CD4-positive, alpha-beta T cell treated with Interleukin-6 for 4 hours (primary cell): ENCODE measurements at regions not wholly inside any gene's neighbourhood (a gene's known extent, or its start where the extent isn't known, plus 50 kb on each side); places are given as distances from the start of the nearest gene placed in this dataset.
"Not testable (repeated sequence)": the region's sequence is repeated elsewhere in the genome, so short reads cannot be mapped to it uniquely, and the experiment has no call there.

Source experiments
- DNase-seq: peaks from one replicate; pipeline ENCODE4 v3.0.0-alpha.2; 2020; ENCODE audit warnings: mixed read lengths

DNA sequence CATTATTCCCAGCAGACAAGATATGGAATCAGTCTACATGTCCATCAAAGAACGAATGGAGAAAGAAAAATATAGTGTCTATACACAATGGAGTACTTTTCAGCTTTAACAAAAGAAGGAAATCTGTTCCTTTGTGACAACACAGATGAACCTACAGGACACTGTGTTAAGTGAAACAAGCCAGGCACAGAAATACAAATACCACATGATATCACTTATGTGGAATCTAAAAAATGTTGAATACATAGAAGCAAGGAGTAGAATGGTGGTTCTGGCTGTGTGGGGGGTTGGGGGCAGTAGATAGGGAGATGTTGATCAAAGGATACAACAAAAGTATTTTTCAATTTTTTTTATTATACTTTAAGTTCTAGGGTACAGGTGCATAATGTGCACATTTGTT lies 347.7 kb upstream of the MAP2 start:
- DNase-seq = no peak

DNA sequence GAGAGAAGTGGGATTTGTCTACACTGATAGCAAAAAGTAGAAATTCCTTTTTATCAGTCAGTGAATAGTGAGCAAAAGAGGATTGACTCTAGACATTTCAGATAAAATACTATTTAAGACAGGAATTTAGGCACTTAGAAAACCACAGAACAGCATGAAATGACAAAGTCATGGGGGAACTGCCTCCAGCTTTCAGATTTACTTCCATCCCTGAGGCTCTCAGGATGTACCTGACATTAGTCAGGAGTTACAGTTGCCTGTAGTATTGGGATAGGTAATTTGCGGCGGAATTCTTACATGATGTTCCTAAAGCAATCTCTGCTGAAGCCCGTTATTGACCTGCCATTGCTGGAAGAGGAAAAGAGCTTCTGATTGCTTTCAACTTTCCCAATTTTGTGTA lies 337.1 kb upstream of the MAP2 start:
- no peak for DNase-seq

DNA sequence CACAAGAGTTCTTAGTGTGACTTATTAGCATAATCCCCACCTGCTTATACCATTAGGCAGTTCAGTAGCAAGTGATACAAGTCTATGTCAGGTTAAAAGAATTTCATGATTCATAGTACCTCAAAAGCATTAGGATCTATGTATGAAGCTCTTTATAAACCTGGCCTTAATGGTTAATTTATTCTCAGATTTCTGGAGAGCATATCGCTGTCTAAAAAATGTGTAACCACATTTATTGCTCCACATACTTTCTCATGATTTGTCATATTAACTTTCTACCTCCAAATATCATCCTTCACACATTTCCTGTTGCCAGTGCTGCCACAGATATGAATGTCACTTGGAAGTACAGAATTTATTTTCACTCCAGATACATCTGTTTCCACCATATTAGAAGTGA lies 332.8 kb upstream of the MAP2 start:
- DNase-seq = no peak

DNA sequence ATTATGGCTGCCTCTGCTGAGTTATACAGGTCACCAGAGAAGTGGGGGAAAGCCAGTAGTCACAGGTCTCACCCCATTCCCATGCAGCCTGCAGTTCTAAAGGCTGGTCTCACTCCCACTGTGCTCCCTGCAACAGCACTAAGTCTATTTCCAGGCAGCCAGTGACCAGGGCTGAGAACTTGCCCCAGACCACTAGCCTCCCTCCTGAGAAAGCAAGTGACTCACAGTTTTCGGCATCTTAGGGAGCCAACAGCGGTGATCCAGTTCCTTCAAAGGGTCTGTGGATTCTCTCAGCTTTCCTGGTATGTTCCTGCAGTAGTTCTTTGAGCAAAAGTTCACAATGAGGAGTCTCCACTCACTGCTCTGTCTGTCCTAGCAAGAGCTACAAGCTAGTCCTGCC lies 329.6 kb upstream of the MAP2 start:
- DNase-seq = no peak

DNA sequence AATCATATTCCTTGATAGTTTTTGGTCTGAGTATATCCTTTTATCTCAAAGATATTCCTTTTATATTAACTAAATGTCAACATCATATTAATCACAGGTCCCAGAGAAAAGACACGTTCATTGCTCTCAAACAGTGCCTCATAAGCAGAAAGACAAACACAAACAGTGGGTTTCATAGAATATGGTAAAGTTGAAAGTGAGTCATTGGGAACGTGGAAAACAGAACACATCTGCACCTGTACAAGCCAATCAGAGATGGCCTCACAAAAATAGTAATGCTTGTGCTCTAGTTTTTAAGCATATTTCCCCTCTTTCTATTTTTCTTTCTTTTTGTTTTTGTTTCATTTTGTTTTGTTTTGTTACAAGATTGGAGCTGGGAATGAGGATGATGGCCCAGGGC lies 328.4 kb upstream of the MAP2 start:
- no peak for DNase-seq

DNA sequence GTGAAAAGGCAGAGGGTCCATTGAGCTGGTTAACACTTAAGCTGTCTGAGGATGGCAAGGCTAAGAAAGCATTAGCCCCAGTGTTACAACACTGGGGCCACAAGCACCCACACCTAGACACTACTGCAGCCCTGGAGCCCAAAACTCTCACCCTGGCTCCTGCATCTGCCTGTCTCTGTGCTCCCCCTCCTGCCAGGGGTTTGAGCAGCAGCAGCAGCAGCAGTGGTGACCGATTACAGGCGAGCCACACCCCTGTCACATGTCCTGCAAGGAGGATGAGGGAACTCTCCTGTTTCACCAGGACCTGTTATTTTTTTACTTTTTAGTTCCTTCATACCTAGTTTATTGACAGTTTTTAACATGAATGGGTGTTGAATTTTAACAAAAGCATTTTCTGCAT lies 326.7 kb upstream of the MAP2 start:
- DNase-seq = no peak

DNA sequence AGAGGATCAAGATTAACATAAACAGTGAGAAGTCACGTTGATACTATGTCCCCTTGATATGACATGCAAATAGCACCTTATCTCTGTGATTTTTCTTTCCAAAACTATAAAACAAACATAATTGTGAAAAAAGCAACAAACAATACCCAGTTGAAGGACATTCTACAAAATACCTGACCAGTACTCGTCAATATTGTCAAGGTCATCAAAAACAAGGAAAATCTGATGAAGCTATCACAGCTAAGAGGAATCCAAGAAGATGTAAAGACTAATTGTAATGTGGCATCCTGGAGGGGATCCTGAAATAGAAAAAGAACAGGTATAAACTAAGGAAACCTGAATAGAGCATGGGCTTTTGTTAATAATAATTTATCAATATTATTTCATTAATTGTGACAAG lies 321.5 kb upstream of the MAP2 start:
- no peak for DNase-seq

DNA sequence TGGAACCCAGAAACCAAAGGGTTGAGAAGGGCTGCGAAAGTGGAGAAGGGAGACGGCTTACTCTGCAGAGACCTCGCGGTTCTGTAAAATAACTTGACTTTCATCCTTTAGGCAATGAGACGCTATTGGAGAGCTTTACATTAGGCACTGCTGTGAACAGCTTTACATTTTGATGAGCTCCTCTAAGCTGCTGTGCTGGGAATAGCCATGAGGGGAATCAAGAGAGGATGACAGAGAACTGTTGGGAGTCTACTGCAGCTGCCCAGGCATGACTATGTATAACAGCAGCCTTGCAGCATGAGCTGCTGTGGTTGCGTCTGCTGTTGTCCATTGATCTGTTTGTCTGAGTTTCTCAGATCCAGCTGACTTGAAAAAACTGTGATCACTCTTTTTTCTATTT lies 310.8 kb upstream of the MAP2 start:
- DNase-seq = no peak

DNA sequence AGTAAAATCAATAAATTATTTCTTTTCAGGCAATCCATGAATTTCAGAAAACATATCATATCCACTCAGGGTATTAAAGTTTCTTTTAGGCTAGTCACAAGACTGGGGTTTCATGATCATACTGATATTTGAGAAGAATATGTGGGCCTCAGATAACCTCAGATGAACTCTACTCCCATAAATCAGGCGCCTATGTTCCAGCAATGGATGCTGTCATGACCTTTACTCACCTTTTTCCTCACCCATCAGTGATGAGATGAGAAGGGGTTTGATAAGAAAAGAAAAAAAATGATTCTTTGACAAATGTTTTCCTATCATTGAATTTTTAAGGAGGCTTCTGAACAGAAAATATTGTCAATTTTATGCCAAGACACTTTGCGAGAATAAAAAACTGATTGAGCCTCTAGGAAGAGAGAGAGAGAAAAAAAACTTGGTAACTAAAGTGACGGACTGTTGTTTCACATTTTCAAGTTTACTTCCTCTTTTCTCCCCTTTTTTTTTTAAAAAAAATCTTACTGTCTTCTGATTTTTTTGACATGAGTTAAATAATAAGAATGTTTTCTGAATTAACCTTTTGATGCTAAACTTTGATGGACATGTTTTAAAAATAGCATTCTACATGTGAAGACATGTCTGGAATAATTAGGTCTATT lies 309.1 kb upstream of the MAP2 start:
- DNase-seq = no peak

DNA sequence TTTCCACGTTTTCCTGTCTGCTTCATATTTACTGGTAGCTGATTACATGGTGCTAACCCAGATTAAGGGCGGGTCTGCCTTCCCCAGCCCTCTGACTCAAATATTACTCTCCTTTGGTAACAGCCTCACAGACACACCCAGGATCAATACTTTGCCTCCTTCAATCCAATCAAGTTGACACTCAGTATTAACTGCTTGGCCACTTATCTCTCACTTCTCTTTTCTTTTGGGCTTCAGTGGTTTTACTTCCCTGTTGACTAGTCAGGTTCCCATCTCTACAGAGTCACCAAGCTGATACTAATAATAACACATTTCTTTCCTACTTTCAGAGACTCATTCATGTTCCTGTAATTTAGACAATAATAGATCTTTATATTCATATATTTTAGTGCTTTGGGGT lies 302.2 kb upstream of the MAP2 start:
- no peak for DNase-seq

DNA sequence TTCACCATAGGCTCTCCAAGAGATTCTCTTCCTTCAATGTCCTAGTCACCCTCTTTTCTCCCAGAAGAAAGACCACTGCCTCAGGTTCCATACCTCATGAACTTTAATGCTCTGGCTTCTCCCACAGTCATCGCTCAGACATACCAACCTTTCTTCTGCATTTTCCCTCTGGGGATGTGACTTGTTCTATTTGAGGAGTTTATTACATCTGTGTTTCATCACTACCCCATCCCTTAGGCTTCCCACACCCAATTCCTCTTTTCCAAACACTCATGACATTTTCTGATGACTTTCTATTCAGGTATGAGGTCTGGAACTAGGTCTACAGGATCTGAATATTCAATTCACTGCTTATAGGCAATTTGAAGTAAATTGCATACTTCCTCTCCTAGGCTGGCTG lies 298.6 kb upstream of the MAP2 start:
- no peak for DNase-seq

DNA sequence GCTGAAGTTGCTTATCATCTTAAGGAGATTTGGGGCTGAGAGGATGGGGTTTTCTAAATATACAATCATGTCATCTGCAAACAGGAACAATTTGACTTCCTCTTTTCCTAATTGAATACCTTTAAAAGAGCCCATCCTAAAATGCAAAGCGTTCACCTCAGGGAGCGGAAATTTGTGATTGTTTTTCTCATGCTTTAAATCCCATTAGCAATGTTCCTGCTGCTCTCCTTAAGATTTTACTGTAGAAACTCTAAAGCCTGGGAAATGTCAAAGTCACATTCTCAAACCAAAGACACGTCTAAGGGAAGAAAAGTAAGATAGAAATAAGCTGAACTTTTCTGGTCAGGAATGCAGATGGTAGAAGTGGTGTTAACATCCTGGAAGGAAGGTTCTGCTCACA lies 285.8 kb upstream of the MAP2 start:
- no peak for DNase-seq

DNA sequence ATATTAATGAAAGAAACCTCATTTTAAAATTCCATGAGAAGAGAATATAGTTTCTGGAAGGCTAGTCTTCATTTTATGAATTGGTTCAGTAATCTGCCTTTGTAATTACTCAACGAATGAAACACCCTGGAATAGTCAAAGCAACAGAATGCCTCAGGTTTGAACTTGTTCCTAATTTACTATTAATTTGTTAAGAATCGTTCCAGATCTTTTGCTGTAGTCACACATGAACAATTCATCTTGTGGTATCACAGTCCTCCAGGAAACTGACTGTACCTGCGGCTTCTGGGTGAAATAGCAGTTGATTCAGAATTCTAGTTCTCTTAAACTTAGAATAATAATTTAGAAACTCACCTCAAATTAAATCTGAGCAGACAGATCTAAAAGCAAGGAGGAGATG lies 282.7 kb upstream of the MAP2 start:
- DNase-seq = no peak

DNA sequence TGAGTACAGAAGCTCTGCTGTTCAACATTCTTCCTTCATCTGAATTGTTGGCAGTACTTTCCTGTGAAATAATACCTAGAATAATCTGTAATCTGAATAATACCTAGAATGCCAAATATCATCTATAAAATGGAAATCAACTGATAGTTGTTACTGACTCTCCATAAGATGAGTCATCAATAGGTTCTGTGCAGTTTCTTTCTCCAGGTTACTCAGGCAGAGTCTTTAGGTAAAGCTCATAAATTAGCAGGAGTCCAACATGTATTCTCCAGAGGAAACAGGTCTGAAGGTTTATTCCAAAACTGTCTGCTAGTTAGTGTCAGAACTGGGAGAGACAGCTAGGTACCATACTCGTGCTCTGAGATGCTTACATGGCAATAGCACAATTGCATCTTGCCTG lies 282.0 kb upstream of the MAP2 start:
- no peak for DNase-seq

DNA sequence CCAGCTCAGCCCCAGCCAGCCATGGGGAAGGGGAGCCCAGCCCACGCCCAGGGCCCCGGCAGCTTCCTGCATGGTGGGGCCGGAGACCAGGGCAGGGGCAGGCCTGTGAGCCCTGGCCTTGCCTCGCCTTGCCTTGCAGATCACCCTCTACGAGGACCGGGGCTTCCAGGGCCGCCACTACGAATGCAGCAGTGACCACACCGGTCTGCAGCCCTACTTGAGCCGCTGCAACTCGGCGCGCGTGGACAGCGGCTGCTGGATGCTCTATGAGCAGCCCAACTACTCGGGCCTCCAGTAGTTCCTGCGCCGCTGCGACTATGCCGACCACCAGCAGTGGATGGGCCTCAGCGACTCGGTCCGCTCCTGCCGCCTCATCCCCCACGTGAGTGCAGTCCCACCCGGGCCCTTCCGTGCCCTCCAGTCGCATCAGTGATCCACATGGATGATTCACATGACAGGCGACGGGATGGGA lies 278.6 kb upstream of the MAP2 start:
- not testable (repeated sequence) for DNase-seq

DNA sequence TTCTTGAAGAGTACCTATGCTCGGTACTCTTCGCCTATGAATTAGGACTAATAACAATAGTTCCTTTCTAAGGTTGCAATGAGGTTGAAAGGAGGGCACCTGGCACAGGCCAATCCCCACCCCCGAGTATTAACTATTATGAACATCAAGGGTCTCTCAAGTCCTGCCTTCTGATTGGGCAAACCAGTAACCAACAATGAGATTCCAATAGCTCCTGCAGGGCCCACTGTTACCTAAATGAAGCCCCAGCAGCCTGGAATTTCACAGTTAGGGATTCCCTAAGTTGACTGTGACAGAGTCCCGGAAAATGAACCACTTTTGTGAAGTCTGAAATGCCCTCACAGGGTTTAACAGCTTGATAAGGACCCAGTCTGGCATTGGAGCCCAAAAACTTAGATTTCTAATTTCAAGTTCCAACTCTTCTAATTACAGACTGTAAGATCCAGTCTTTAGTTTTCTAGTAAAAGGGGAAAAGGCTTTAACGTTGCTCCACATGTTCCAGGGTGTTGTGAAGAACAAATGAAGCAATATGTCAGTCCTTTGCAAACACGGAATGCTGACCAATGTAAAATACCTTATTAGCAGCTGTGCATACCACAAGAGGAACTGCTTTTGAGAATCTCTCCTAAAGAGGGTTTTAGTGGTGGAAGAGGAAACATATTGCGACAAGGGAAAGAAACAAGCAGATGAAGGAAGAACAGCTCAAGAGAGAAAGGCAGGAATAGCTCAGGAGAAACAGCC lies 277.7 kb upstream of the MAP2 start:
- no peak for DNase-seq

DNA sequence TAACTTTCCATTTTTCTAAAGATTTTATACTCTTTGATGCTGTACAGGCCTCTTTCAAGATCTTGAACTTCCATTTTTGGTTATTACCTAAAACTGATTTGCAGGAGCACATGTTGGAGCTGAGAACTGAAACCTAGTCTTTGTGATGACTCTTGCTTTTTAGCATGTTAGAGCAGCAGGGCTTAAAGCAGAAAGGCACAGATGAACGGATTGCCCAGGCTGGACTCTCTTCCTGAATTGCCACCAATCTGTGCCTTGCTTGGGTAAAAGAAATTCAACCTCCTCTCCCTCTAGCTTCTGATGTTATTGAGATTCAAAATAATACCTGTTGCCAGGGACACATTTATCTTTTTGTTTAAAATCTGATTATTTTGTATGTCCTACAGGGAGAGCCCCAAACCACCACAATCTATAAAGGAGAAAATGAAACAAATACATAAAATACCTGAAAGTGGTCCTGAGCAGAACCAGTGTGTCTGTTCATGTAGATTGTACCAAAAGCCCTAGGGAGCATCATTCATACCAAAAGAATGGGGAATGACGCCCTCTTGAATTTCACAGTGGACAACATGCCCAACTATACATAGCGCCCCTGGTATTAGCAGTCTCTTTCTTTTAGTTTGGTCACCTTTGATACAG lies 277.0 kb upstream of the MAP2 start:
- no peak for DNase-seq

DNA sequence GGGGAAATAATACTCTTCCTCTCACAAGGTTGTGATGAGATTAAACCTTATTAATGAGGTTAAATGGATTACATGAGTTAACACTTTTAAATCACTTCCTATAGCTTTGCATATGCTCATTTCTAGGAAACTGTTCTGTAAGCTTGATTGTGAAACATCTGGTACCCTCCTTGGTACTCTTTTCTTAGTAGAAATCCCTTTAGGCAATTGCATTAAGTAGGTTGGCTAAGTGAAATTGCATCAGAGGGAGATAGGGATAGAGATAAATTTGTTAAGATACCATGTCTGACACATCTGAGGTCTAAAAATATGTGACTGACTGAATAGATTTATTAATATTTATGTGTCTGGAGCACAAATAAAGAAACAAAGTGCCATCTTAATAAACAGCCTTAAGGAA lies 275.9 kb upstream of the MAP2 start:
- no peak for DNase-seq

DNA sequence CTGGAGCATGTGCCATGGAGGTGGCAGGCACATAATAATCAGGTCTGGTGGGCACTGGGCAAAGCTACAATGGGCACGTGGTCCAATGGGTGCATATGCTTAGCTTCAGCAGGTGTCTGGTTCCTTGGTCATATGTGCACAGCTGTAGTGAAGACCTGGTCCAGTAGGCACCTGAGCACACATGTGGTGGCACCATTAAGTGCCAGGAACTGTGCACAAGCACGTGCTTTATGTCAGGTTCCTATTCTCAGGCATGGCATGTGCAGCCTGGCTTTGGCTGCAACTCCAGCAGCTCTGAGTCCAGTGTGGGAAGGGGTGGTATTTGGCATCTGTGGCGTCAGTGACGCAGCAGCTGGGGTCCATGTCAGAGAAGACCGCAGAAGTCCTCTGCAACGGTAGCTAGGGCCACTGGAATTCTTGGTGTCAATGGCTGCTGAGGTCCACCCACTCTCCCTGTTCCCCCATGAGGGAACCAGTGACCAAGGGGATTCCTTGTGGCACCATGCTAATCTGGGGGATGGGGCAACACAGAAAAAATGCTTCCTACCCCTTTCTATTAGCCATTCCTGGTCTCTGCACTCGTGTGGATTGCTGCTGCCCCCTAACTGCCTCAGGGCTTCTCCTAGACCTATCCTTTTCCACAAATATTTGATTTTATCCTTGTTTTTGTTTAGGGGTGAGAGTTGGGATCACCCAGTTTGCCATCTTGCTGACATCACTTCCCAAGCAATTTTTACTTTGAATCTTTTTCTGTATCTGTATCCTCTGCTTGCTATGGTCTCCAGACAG lies 262.9 kb upstream of the MAP2 start:
- no peak for DNase-seq

DNA sequence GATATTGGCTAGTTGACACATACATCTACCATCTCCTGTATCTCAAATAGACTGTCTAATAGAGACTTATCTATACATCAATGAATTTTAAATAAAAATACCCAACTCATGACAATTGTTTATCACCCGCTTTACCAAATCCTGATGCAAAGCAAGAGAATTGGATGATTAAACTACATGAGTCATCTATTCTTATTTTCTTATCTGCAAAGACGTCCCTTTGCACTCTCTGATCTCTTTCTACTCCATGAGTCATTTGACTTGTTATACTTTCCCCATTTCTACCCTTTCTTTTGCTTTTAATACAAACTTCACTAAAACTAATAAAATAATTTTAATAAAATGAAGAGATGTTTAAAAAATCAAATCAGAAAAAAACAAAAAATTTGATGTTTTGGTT lies 261.7 kb upstream of the MAP2 start:
- no peak for DNase-seq

DNA sequence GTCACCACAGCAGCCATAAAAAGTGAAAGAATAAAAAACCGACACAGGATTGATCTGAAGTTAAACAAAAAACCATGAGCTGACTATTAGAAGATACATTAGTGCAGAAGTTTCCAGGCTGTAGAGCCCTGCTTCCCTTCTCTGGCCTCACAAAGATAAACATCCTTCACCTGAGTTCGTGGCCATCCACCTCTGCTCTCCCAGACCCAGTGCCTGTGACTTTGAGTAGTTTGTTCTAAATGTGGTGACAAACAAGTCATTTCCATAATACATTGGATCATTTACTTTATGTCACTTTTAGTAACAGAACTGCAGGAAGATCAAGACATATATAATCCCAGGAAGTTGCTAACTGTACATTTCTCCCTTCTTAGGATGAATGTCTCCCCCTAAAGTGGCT lies 241.9 kb upstream of the MAP2 start:
- DNase-seq = no peak

DNA sequence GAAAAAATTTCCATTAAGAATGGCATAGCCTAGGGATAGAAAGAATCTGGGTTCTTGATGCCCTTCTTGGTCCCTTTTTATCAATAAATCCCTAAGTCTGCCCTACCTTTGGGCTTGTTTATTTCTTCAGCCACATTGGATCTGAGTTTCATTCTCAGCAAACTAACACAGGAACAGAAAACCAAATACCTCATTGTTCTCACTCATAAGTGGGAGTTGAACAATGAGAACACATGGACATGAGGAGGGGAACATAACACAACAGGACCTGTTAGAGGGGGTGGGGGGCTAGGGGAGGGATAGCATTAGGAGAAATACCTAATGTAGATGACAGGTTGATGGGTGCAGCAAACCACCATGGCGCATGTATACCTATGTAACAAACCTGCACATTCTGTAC lies 237.0 kb upstream of the MAP2 start:
- not testable (repeated sequence) for DNase-seq

DNA sequence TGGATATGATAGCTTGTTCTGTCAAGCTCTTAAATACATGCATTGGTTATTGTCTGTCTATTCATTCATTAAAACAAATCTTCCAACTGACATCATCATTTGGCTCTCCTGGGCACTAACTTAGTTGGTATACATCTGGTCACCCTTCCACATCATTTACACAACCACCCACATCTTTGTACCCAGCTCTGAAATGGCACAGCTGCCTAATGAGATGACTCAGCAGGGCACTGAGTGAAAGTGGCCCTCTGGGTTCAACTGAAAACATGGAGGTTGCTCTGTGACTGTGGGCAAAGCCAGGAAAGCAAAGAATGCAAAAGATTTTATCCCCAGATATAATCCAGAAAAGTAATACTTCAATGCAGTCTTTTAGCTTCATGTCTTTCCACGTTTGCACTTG lies 234.0 kb upstream of the MAP2 start:
- DNase-seq = no peak

DNA sequence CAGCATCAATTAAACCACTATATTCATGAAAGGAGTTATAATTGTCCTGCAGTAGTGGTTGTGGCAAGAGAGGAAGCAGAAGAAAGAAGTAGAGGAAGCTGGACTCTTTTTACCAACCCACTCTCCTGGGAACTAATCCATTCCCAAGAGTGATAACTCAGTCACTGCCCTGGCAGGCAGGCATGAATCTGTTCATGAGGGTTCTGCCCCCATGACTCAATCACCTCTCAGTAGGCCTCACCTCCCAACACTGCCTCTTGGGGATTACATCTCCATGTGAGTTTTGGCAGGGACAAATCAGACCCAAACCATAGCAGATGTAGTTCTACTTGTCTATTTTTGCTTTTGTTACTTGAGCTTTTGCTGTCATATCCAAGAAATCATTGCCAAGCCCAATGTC lies 232.7 kb upstream of the MAP2 start:
- DNase-seq = no peak
